Ishikawa (cell line): ENCODE measurements at regions not wholly inside any gene's neighbourhood (a gene's known extent, or its start where the extent isn't known, plus 50 kb on each side); places are given as distances from the start of the nearest gene placed in this dataset.

ENCODE experiments used
- CEBPB ChIP-seq: IDR thresholded peaks from 2 replicates; pipeline ENCODE4 v1.6.1; 2012
- CREB1 ChIP-seq: IDR thresholded peaks from 2 replicates; pipeline ENCODE4 v1.6.1; 2012; ENCODE audit warnings: low read depth
- EGR1 ChIP-seq: IDR thresholded peaks from 2 replicates; pipeline ENCODE4 v1.6.1; 2012
- EP300 ChIP-seq: IDR thresholded peaks from 2 replicates; pipeline ENCODE4 v1.6.1; 2012; ENCODE audit warnings: borderline replicate concordance
- FOXM1 ChIP-seq: IDR thresholded peaks from 2 replicates; pipeline ENCODE4 v1.6.1; 2012; ENCODE audit warnings: low read depth, borderline replicate concordance
- MAX ChIP-seq: IDR thresholded peaks from 2 replicates; pipeline ENCODE4 v1.6.1; 2012
- NFIC ChIP-seq: IDR thresholded peaks from 2 replicates; pipeline ENCODE4 v1.6.1; 2012
- RAD21 ChIP-seq: IDR thresholded peaks from 2 replicates; pipeline ENCODE4 v1.6.1; 2012; ENCODE audit warnings: low read depth
- REST ChIP-seq: IDR thresholded peaks from 2 replicates; pipeline ENCODE4 v1.6.1; 2012; ENCODE audit warnings: low read depth, mild to moderate bottlenecking
- TAF1 ChIP-seq: IDR thresholded peaks from 2 replicates; pipeline ENCODE4 v1.6.1; 2012; ENCODE audit warnings: low read depth, mild to moderate bottlenecking
- TCF12 ChIP-seq: IDR thresholded peaks from 2 replicates; pipeline ENCODE4 v1.6.1; 2012; ENCODE audit warnings: low read depth
- TEAD4 ChIP-seq: IDR thresholded peaks from 2 replicates; pipeline ENCODE4 v1.6.1; 2012
- YY1 ChIP-seq: IDR thresholded peaks from 2 replicates; pipeline ENCODE4 v1.6.1; 2012; ENCODE audit warnings: low read depth
- ZBTB7A ChIP-seq: IDR thresholded peaks from 2 replicates; pipeline ENCODE4 v1.6.1; 2012; ENCODE audit warnings: low read depth
- TF ChIP-seq, protein P1 (sequence below): IDR thresholded peaks from 2 replicates; pipeline ENCODE4 v1.6.1; 2012

DNA sequence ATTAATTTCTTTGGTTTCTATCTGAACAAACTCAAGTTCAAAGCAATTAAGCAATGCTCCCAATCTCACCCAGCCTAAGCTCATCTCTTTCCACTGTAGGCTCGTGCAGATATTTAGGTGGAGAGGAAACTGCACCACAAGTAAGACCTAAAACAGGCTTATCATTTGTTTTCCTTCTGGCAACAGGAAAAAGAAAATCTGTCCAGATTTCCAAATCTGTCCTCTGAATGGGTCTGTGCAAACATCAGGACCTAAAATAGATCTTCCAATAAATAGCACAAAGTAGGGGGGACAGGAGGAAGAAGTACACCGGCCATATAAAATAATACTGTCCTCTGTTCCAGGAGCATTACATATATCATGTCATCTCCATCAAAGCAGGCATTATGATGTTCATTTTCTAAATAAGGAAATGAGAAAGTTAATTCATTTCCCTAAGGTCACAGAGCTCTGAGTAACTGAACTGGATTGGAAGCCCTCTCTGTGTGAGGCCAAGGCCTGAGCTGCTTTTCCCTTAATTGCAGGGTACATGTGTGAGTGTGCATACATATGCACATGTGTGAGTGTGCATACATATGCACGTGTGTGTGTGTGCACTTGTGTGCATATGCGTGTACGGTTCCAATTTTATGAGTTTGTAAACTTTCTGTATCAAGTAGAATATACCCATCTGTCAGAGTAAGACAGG, 92.8 kb upstream of the PARD3 start:
- no peak for TF ChIP-seq MAX
- TF ChIP-seq TEAD4, result no peak
- TF ChIP-seq RAD21, result no peak
- no peak for TF ChIP-seq TAF1
- TF ChIP-seq ZBTB7A, result no peak
- no peak for TF ChIP-seq FOXM1
- TF ChIP-seq, protein P1, sequence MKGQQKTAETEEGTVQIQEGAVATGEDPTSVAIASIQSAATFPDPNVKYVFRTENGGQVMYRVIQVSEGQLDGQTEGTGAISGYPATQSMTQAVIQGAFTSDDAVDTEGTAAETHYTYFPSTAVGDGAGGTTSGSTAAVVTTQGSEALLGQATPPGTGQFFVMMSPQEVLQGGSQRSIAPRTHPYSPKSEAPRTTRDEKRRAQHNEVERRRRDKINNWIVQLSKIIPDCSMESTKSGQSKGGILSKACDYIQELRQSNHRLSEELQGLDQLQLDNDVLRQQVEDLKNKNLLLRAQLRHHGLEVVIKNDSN, result no peak
- TF ChIP-seq TCF12, result no peak
- no peak for TF ChIP-seq EP300
- TF ChIP-seq CREB1, result no peak
- TF ChIP-seq CEBPB, result no peak
- TF ChIP-seq NFIC, result no peak
- TF ChIP-seq REST, result no peak
- no peak for TF ChIP-seq YY1
- no peak for TF ChIP-seq EGR1

DNA sequence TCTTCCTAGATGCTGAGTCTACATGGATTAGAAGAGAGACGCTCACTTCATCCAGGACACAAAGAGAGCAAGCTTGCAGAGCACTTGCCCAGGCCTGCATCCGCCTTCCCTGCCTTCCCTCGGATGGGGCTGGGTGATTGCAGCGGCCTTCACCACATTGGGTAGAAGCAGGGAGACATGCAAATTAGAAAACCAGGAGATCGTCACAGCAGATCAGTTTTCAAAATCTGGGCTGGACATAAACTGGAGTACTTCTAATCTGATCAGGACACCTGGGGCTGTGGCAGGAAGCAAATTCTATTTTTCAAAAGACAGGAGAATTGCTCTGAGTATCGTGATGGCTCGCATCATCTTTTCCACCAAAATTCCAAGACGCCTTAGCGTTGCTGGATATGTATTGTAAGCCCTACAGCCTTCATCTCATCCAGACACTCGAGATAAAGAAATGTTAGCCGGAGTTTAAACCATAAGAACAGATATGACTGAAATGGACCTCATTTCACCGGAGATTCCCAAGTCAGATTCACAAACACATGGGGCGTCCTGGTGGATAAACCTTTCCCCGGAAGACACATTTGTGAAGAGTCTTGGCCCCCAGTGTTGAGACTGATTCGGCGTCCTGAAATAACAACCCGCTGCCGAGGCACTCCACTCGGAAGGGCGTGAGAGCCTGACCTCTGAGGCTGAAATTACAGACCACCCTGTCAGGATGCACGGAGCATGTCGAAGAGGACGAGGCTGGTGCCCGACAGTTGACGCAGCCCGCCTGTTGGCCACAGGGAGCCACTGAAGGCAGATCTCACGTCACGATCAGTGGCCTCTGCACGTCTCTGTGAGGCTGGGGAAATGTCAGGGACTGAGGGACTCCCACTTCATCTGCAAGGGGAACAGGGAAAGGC, 91.2 kb upstream of the PARD3 start:
- TF ChIP-seq TEAD4, result no peak
- no peak for TF ChIP-seq CREB1
- TF ChIP-seq NFIC, result no peak
- no peak for TF ChIP-seq REST
- no peak for TF ChIP-seq TCF12
- TF ChIP-seq, protein P1, result no peak
- no peak for TF ChIP-seq TAF1
- no peak for TF ChIP-seq EP300
- no peak for TF ChIP-seq YY1
- TF ChIP-seq MAX, result no peak
- no peak for TF ChIP-seq ZBTB7A
- TF ChIP-seq EGR1, result no peak

GRCh38 chr10:34905200-34905927, 90.3 kb upstream of the PARD3 start:
- TF ChIP-seq TAF1 (no peak), TEAD4 (no peak), RAD21 (peak; percentile 20; the same call in 1 of the 2 replicates)

DNA sequence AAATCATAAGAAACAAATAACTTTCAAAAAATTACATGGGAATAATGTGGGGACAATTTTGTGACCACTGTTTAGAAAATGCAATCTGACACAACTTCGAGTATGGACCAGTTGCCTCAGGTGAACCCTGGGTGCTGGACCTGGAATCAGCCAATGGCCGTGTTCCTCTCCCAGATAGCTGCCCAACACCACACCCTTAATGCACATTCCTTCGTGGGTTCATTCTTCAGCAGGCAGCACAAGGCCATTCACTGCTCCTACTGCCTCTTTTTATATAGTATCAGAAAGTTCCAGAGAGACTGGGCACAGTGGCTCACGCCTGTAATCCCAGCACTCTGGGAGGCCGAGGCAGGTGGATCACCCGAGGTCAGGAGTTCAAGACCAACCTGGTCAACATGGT, 89.1 kb upstream of the PARD3 start:
- TF ChIP-seq TEAD4 (0 out of 2 replicates have a peak, but pooled peaks have one; percentile 11), RAD21 (no peak)

- TF ChIP-seq NFIC (no peak), EP300 (no peak), REST (no peak), FOXM1 (no peak), TAF1 (no peak), CREB1 (no peak)
These were observed 84.1 kb upstream of the PARD3 start for GRCh38 chr10:34899161-34899560.
